Esophagus squamous epithelium (tissue), 4 donors: ENCODE measurements at regions not wholly inside any gene's neighbourhood (a gene's known extent, or its start where the extent isn't known, plus 50 kb on each side); places are given as distances from the start of the nearest gene placed in this dataset.

ENCODE experiments used
- CTCF ChIP-seq, 6 experiments: fragments of 450-650 bp in 4 of 6; fragments of 200-600 bp in 2 of 6; sonication (generic) in 2 of 6; IDR thresholded peaks; one replicate each; pipeline ENCODE4 v1.5.1; 2016 to 2019; ENCODE audit warnings: antibody characterized with exemption in 6 of 6, mild to moderate bottlenecking in 4 of 6, moderate library complexity in 4 of 6
- POLR2A ChIP-seq, 4 donors: fragments of 450-650 bp; IDR thresholded peaks; one replicate each; pipeline ENCODE4 v1.6.1; 2017; ENCODE audit warnings: antibody characterized with exemption in 4 of 4, mild to moderate bottlenecking in 4 of 4, moderate library complexity in 3 of 4

- TF ChIP-seq CTCF (IDR thresholded peaks at IDR 0.05) (no peak), POLR2A (IDR thresholded peaks at IDR 0.05) (no peak)
These were observed 938.4 kb upstream of the ATXN7L3B start for GRCh38 chr12:73599268-73599667.
